Jurkat, Clone E6-1 (cell line): ENCODE measurements at regions not wholly inside any gene's neighbourhood (a gene's known extent, or its start where the extent isn't known, plus 50 kb on each side); places are given as distances from the start of the nearest gene placed in this dataset.
"Not testable (repeated sequence)": the region's sequence is repeated elsewhere in the genome, so short reads cannot be mapped to it uniquely, and the experiment has no call there.

Experiments used
- DNase-seq: peaks from one replicate; pipeline ENCODE4 v3.0.0-alpha.2; 2011; ENCODE audit warnings: low read depth, low spot score
- H3K4me3 ChIP-seq: 2 replicates; pipeline ENCODE4 v1.5.1; 2011; ENCODE audit warnings: mild to moderate bottlenecking, low read length, control low read depth, moderate library complexity

- no peak overlapping the region for H3K4me3 ChIP-seq
- DNase-seq, result no peak
Measured at GRCh38 chr4:126113058-126113457, 798.3 kb downstream of the FAT4 start.

DNA sequence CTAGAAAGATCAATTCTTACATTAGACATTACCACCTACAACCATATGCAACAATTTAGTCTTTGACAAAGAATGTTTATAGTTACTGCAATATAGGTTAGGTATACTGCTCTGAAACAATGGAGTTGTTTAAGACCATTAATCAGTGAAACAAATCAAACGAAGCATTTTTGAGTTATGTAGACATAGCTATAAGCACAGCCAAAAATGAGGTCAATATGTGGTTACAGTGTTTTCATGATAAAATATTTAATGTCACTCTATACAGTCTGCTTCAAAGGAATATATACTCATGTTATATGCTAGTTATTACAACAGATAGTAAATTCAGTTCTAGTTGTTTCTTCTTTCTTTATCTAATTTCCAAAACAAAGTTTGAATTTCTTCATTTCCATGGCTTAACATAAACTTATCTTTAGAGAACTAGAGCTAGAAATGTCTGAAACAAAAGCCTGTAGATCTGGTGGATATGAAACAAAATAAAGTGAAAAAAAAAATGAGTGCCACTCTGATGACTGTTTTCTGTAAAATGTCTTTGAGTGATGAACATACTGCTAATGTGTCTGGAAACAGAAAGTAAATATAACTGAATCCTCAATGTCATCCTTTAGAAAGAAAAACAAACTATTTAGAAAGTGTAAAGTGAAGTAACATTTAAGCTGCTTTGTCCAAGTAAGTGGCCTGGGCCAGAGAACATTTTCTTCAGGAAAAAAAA is 809.0 kb downstream of the FAT4 start:
- no peak overlapping the region for H3K4me3 ChIP-seq
- no peak for DNase-seq

DNA sequence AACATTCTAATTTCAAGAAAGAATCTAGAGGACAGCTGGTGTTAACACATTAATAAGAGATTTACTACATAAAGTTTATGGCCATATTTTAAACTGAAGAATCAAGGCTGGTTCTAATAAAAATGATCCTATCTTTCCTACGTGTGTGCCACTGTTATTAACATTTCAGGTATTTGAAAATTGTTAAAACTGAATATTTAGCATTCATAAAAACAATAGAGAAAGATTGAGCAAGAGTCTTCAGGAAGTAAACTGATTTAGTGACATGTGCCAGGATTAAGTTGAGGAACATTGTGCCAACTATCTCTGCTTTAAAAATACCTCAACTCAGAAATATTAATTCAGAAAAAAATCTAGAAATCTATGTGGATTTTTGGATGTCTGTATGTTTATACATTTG is 810.1 kb downstream of the FAT4 start:
- no peak for DNase-seq
- H3K4me3 ChIP-seq, result no peak overlapping the region

DNA sequence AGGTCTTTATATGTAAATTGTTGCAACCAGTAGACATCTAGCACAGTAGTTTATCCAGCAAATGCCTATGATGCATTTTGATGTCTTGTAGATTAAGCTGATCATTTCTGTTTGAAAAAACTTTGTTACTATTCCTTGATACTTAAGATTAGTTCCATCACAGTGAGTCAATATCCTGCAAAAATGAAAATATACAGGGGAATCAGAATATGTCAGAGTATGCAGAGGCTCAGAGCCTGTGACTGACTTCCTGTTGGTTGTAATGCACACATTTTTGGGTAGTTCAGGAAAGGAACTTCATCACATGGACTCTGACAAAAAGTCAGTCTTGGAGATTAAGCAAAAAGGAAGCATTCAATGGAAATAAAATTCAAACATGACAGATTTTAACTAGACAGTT is 815.5 kb downstream of the FAT4 start:
- H3K4me3 ChIP-seq, result no peak overlapping the region
- DNase-seq, result no peak

- no peak overlapping the region for H3K4me3 ChIP-seq
- no peak for DNase-seq
Measured at GRCh38 chr4:126136922-126137781, 822.4 kb downstream of the FAT4 start.

DNA sequence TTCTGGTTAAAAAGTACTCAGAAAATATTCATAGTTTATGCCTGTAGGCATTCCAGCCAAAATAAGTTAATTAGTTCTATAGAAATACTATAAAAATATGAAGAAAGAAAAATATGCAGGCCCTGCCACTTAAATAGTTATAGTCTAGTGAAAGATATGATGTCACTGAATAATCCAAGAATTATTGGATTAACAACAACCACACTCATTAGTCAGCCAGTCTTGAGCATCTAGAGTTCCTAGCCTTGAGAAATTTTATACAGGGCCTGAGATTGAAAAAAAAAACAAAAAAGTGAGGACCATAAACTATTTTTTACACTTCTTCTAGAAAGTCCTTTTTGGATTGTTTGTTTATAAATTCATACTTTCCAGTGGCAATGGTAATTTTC is 823.0 kb downstream of the FAT4 start:
- no peak for DNase-seq

DNA sequence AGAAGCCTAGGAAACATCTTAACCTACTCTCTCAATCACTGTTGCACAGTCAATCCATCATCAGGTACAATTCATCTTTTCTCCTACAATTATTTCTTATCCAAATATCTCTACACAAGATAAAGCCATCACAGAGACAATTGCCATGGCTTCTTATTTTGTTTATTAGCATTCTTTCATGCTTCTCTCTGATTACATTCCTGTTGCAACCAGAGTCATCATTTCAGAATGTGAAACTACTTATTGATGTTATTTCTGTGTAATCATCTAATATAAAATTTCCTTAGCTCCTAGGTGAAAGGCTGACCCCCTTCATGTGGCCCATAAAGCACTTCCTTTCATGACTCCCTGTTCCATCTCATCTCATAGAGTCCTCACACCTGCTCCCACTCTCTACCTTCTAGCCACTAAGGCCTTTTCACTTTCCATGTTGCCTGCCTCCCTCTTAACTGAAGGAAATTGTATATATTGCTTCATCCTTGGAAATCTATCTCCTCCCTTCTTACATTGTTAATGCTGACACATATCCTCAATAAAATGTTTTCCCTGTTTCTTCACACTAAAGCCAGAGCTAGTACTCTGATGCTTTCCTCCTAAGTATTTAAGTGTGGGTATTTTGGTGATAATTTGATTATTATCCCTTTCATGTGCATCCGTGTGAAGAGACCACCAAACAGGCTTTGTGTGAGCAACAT is 829.9 kb downstream of the FAT4 start:
- no peak for DNase-seq

More for the DNA sequence above, 823.0 kb downstream of the FAT4 start:
- no peak overlapping the region for H3K4me3 ChIP-seq

DNA sequence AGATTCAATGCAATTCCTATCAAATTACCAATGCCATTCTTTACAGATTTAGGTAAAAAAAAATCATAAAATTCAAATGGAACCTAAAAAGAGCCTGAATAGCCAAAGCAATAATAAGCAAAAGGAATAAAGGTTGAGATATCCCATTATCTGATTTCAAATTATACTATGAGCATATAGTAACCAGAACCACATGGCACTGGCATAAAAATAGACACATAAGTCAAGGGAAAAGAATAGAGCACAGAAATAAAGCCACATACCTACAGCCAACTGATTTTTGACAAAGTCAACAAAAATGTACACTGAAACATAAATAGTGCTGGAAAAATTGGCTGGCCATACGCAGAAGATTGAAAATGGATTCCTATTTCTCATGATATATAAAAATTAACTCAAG is 853.7 kb downstream of the FAT4 start:
- H3K4me3 ChIP-seq, result no peak overlapping the region
- DNase-seq, result no peak

More for the DNA sequence above, 829.9 kb downstream of the FAT4 start:
- H3K4me3 ChIP-seq, result no peak overlapping the region

GRCh38 chr4:126172126-126172525 is 857.4 kb downstream of the FAT4 start:
- peak; percentile 1 for DNase-seq
- H3K4me3 ChIP-seq, result no peak overlapping the region

DNA sequence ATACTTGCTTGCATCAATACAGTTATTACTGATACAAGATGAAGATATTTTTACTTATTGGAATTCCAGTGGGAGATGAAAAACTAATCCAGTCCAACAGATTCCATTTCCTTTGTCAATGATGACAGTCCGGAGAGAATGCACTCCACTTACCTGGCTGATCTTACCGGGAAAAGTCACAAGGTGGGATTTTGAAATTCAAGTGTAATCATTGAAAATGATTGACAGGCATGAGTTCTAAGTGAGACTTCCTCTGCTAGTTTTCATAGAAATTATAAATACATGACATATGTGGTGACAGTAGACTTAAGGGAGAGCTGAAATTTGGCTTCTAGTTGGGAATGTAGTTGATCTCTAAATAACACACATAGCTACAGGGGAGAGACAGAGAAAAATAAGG is 859.9 kb downstream of the FAT4 start:
- H3K4me3 ChIP-seq, result no peak overlapping the region
- DNase-seq, result no peak

GRCh38 chr4:126180642-126181041 is 865.9 kb downstream of the FAT4 start:
- DNase-seq, result no peak

GRCh38 chr4:126182336-126182735 is 867.6 kb downstream of the FAT4 start:
- no peak overlapping the region for H3K4me3 ChIP-seq
- no peak for DNase-seq

More at GRCh38 chr4:126180642-126181041, 865.9 kb downstream of the FAT4 start:
- no peak overlapping the region for H3K4me3 ChIP-seq

- no peak overlapping the region for H3K4me3 ChIP-seq
- DNase-seq, result no peak
Measured at GRCh38 chr4:126182786-126183185, 868.0 kb downstream of the FAT4 start.

- no peak for DNase-seq
- no peak overlapping the region for H3K4me3 ChIP-seq
Measured at GRCh38 chr4:126183206-126183605, 868.5 kb downstream of the FAT4 start.

- H3K4me3 ChIP-seq, result no peak overlapping the region
- no peak for DNase-seq
Measured at GRCh38 chr4:126191536-126191935, 876.8 kb downstream of the FAT4 start.

DNA sequence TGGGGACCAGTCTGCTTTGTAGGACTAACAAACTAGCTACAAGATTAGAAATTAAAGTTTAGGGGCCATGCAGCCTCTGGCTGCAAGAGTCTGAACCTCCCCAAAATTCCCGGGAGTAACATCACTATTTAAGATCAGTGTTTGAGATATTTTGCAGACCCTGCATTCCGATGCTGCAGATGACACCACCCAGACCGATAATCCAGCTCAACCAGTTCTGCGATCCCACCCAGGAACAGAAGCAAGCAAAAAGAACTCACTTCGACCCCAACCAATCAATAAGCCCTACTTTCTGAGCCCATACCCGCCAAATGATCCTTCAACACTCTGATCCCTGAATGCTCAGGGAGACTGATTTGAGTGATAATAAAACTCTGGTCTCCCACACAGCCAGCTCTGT is 877.8 kb downstream of the FAT4 start:
- H3K4me3 ChIP-seq, result no peak overlapping the region
- no peak for DNase-seq

- H3K4me3 ChIP-seq, DNase-seq: not testable (repeated sequence)
Measured at GRCh38 chr4:126201251-126202138, 886.7 kb downstream of the FAT4 start.

- H3K4me3 ChIP-seq, result no peak overlapping the region
- DNase-seq, result no peak
Measured at GRCh38 chr4:126202226-126202625, 887.5 kb downstream of the FAT4 start.

GRCh38 chr4:126207910-126208309 is 893.2 kb downstream of the FAT4 start:
- no peak for DNase-seq
- H3K4me3 ChIP-seq, result no peak overlapping the region
